ENCODE measurements at regions not wholly inside any gene's neighbourhood (a gene's known extent, or its start where the extent isn't known, plus 50 kb on each side); places are given as distances from the start of the nearest gene placed in this dataset.

GRCh38 chr5:173741729-173742431 lies 125.4 kb upstream of the BOD1 start:
- DNase-seq (ENCODE audit: low read depth) = no peak

- DNase-seq (ENCODE audit: low read depth) = no peak
Observed at GRCh38 chr5:173742432-173742816, 126.0 kb upstream of the BOD1 start.

GRCh38 chr5:173743641-173744343 lies 127.3 kb upstream of the BOD1 start:
- no peak for DNase-seq (ENCODE audit: low read depth)

- DNase-seq (ENCODE audit: low read depth) = no peak
Observed at GRCh38 chr5:173744551-173744950, 128.1 kb upstream of the BOD1 start.

- DNase-seq (ENCODE audit: low read depth) = no peak
Observed at GRCh38 chr5:173745123-173745522, 128.7 kb upstream of the BOD1 start.

GRCh38 chr5:173745557-173745956 lies 129.1 kb upstream of the BOD1 start:
- no peak for DNase-seq (ENCODE audit: low read depth)

- no peak for DNase-seq (ENCODE audit: low read depth)
Observed at GRCh38 chr5:173746047-173746646, 129.7 kb upstream of the BOD1 start.

GRCh38 chr5:173747876-173748275 lies 131.4 kb upstream of the BOD1 start:
- DNase-seq (ENCODE audit: low read depth) = no peak

GRCh38 chr5:173750538-173751265 lies 134.3 kb upstream of the BOD1 start:
- no peak for DNase-seq (ENCODE audit: low read depth)

- DNase-seq (ENCODE audit: low read depth) = no peak
Observed at GRCh38 chr5:173751266-173751600, 134.8 kb upstream of the BOD1 start.

GRCh38 chr5:173752653-173753052 lies 135.5 kb upstream of the CPEB4 start:
- no peak for DNase-seq (ENCODE audit: low read depth)

GRCh38 chr5:173753307-173754168 lies 134.6 kb upstream of the CPEB4 start:
- DNase-seq (ENCODE audit: low read depth) = no peak

- no peak for DNase-seq (ENCODE audit: low read depth)
Observed at GRCh38 chr5:173755319-173755718, 132.8 kb upstream of the CPEB4 start.

- DNase-seq (ENCODE audit: low read depth) = no peak
Observed at GRCh38 chr5:173757403-173758209, 130.5 kb upstream of the CPEB4 start.

- DNase-seq (ENCODE audit: low read depth) = no peak
Observed at GRCh38 chr5:173758676-173759075, 129.5 kb upstream of the CPEB4 start.

- no peak for DNase-seq (ENCODE audit: low read depth)
Observed at GRCh38 chr5:173759691-173760090, 128.5 kb upstream of the CPEB4 start.

- DNase-seq (ENCODE audit: low read depth) = no peak
Observed at GRCh38 chr5:173760461-173761177, 127.5 kb upstream of the CPEB4 start.

GRCh38 chr5:173761178-173761513 lies 127.0 kb upstream of the CPEB4 start:
- DNase-seq (ENCODE audit: low read depth) = no peak

GRCh38 chr5:173762045-173762444 lies 126.1 kb upstream of the CPEB4 start:
- DNase-seq (ENCODE audit: low read depth) = no peak

GRCh38 chr5:173762930-173763329 lies 125.2 kb upstream of the CPEB4 start:
- DNase-seq (ENCODE audit: low read depth) = no peak

Data from forelimb muscle (tissue), 1 donor.